ENCODE measurements at regions not wholly inside any gene's neighbourhood (a gene's known extent, or its start where the extent isn't known, plus 50 kb on each side); places are given as distances from the start of the nearest gene placed in this dataset.
"Not testable (repeated sequence)": the region's sequence is repeated elsewhere in the genome, so short reads cannot be mapped to it uniquely, and the experiment has no call there.

DNA sequence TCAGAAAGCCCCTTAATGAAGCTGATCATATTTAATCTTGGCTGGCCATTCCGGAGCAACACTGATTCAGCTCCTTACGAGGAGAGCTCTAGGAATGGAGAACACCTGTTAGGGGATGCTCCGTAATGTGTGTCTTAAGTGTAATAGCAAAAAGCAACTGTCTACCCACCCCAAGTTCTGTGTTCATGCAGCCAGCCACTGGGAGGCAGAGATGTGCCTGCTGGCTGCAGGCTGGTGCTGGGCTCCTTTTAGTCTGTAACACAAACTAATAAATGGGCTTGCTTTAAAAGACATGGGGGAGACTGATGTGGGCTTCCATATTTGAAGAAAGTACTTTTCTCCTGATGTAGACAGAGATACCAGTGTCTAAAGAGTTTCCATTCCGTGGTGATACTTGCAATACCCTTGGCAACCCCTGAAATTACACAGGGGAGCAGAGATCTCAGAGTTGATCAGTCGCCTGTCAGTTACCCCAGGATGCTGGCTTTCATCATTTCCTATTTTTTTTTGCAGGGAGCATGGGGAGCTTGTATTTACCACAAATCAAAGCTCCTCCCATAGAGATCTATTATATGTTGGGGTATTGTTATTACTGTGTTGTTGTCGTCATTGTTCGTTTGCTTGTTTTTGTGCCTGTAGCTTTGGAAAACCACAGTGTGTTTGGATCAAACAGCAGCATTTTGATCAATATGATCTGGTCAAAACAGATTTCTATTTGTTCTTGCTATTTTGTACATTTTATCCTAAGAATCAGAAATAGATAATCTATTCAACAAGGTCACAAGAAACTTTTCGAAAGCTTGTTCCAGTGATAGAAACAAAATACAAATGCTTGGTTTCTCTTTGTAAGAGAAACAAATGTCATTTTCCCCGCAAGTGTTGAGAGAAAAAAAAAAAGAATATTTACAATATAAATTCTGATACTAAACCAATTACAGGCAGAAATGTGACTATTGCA, 65.8 kb downstream of the MTX3 start:
- DNase-seq = no peak

GRCh38 chr5:79923431-79923830, 67.6 kb downstream of the MTX3 start:
- DNase-seq = no peak

DNA sequence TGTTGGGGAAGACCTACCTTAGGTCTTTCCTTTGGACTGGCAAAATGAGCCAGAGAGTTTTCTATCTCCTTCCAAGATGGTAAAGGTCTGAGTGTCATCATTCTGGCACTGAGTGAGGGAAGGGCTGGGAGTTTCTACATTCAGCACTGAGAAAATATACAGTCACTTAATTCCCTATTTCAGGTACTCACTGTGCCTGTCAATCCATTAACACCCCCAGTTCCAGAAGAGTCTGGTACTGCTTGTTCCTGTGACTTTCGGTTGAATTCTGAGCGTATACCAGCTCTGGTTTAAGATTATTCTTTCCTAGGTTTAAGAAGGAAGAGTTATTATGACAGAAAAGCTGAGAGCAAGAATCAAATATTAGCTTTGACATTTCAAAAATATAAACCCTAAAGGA, 68.4 kb downstream of the MTX3 start:
- no peak for DNase-seq

GRCh38 chr5:79907452-79907851, 83.6 kb downstream of the MTX3 start:
- not testable (repeated sequence) for DNase-seq

DNA sequence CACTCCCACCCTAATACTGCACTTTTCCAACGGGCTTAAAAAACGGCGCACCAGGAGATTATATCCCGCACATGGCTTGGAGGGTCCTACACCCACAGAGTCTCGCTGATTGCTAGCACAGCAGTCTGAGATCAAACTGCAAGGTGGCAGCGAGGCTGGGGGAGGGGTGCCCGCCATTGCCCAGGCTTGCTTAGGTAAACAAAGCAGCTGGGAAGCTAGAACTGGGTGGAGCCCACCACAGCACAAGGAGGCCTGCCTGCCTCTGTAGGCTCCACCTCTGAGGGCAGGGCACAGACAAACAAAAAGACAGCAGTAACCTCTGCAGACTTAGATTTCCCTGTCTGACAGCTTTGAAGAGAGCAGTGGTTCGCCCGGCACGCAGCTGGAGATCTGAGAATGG, 88.5 kb downstream of the MTX3 start:
- DNase-seq = not testable (repeated sequence)

DNA sequence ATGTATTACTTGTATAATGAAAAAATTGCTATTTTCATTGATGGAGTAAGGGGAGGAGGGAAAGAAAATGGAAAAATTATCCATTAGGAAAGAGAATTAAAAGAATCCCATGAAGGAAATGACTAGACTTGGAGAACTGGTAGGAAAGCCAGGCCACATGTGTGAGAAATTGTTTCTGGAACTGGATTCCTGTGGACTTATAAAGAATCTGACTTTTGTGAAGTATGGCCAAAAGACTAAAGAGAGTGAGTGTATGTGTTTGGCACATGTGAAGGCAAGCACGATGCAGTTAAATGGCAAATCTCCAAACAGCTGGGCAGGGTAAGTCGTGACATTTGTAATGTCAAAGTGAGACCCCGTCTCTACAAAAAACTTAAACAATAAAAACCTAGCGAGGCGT, 89.4 kb downstream of the MTX3 start:
- DNase-seq = no peak

- no peak for DNase-seq
Observed at GRCh38 chr5:79898611-79899010, 92.5 kb downstream of the MTX3 start.

DNA sequence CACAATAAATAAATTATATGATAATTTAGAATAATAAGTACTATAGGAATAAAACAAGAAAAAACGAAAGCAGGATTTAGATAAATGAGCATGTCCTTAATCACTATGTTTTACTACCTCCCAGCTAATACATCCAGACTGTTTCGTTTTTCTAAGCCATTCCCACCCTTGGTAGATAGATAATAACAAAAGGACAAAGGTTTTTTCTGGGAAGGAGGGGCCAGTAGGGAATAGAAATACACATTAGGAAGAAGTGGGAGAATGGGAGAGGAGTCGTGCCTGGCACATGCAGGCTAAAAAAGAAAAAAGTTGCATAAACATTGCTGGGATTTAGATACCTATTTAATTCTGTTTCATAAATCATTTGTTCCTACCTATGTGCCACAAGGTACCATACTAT, 97.1 kb downstream of the MTX3 start:
- no peak for DNase-seq

DNA sequence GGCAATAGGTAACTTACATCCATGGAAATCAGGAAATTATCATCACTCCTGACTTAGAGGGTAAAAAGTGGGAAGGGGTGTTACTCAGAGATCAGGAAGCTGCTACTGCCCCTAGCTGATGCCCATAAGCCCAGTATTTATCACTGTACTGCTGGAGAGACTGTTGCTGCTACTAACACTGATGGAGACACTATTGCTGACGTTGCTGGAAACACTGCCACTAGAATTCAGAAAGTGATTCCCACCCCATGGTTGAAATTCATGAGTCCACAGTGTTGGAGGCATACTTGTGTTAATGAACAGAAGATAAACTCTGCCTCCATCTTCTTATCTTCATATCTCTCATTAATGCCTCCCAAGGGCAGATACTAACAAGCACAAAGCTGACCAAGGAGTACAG, 97.6 kb downstream of the MTX3 start:
- no peak for DNase-seq

- no peak for DNase-seq
Observed at GRCh38 chr5:79890930-79891249, 100.2 kb downstream of the MTX3 start.

DNA sequence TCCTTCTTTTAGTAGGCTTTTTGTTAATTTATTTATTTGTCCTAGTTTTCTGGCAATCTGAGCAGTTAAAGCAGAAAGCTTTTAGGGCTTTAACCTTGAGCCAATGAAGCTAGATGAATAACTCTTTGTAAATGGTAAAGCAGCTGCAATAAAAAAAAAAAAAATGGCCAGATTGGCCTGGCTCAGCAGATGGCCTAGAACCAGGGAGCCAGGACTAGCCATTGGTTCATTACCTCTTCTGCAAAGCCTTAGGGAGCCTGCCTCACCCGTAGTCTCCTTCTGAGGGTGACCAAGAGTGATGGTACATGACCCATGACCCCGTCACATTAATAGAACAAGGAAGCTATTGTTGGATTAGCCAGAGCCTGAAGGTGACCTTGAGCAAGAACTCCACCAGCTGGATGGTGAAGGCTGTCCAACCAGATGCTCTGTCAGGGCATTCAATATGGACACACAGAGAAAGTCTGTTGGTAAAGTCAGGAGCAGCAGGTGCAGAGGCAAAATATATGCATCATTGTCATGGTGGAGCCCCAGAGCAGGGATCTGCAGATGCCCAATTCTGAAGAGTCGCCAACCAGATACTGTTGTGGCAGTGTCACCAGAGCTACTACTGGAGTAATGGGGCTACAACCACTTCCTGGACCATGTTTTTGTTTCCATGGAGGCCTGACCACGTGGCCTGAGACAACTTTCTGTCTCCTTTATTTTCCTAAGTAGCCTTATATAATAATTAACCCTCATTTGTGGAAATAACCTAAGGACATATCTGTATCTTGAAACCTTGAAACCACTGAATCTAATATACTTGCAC, 100.7 kb downstream of the MTX3 start:
- no peak for DNase-seq

- no peak for DNase-seq
Observed at GRCh38 chr5:79888643-79889042, 102.4 kb downstream of the MTX3 start.

- DNase-seq = peak; percentile 77
Observed at GRCh38 chr5:79886925-79887655, 104.0 kb downstream of the MTX3 start.

- DNase-seq = peak; percentile 64
Observed at GRCh38 chr5:79886456-79886855, 104.6 kb downstream of the MTX3 start.

DNA sequence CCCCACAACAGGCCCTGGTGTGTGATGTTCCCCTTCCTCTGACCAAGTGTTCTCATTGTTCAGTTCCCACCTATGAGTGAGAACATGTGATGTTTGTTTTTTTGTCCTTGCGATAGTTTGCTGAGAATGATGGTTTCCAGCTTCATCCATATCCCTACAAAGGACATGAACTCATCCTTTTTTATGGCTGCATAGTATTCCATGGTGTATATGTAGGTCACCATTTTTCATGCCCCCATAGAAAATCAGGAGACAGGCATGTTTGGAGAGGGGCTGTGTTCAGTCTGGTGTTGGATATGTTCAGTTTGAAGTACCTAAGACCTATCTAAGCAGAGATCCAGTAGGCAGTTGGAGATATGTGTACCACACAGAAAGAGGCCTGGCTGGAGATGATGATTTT, 111.2 kb downstream of the MTX3 start:
- DNase-seq = not testable (repeated sequence)

GRCh38 chr5:79878721-79879336, 112.2 kb downstream of the MTX3 start:
- DNase-seq = no peak

- DNase-seq = no peak
Observed at GRCh38 chr5:79878136-79878679, 112.9 kb downstream of the MTX3 start.

GRCh38 chr5:79876456-79876855, 114.6 kb downstream of the MTX3 start:
- DNase-seq = no peak

DNA sequence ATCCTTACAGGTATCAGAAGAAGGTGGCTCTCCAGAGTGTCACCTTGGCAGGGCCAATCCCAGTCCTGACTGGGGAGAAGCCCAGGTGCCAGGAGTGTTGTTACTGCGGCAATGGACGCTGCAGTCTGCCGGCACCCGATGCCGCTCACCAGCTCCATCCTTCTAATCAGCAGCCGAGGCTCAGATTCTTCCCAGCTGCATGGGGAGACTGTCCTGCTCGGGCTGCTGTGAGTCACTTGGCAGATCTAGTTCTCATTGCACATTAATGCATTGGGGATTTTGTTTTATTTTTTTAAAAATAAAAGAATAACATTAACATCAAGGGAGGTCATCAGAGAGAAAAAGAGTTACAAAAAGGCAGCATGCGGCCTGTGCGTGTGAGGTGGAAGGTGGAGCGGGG, 115.8 kb downstream of the MTX3 start:
- DNase-seq = no peak

DNA sequence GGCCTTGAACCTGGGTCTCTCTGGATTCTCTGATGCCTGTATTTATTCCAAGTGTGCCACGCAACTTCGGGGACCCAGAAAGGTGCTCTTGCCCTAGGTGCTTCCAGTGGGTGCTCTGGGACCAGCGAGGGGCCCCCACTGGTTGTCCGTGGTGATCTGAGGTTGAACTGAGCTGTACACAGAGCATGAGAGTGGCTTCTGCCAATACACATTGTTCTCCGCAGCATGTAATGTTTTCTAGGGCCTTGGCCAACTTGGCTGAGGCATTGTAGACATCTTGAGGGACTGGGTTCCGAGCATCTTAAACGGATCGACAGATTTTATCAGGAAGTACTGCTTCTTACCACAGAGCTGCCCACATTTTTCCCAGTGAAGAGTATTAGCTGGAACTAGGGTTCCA, 117.9 kb downstream of the MTX3 start:
- no peak for DNase-seq

- DNase-seq = no peak
Observed at GRCh38 chr5:79872291-79872690, 118.8 kb downstream of the MTX3 start.

GRCh38 chr5:79871364-79872120, 119.5 kb downstream of the MTX3 start:
- DNase-seq = no peak
